ENCODE measurements at regions not wholly inside any gene's neighbourhood (a gene's known extent, or its start where the extent isn't known, plus 50 kb on each side); places are given as distances from the start of the nearest gene placed in this dataset.
A peak's percentile ranks its signal among the peaks of the same experiment; 100 is the strongest.

GRCh38 chr9:90099262-90099963 lies 494.6 kb downstream of the GADD45G start:
- intact Hi-C loops (cut with micrococcal nuclease), result no loop called here
- ATAC-seq (ENCODE audit: low read depth) (no peak), DNase-seq (no peak)
- TF ChIP-seq CTCF (IDR thresholded peaks at IDR 0.05), result no peak
- Mint-ChIP-seq H3K4me1 (peaks cover 6% of the 10 kb centered on the region), H3K36me3 (ENCODE audit: low read depth) (no peaks in the 10 kb centered on the region), H3K27me3 (no peaks in the 10 kb centered on the region), H3K27ac (no peak overlapping the region), H3K4me3 (no peak overlapping the region), H3K9me3 (no peaks in the 10 kb centered on the region)
- ChIA-PET CTCF (interaction anchor here (0.6 to 5.1 kb wide), 10 partner anchors 28 to 535 kb away, joined by 3 to 166 read pairs (median 4); partner anchors contain the start of gene GADD45G), POLR2A (interaction anchor here (1.4 kb wide), 1 partner anchor 494 kb away, joined by 5 read pairs; the partner anchor contains the start of gene GADD45G)

GRCh38 chr9:90100014-90100413 lies 495.2 kb downstream of the GADD45G start:
- H3K27ac Mint-ChIP-seq, result no peak overlapping the region
- no peak overlapping the region for H3K4me3 Mint-ChIP-seq
- no peak for ATAC-seq (ENCODE audit: low read depth)
- CTCF ChIA-PET, result interaction anchor here (0.6 to 5.1 kb wide), 11 partner anchors 29 to 536 kb away, joined by 3 to 166 read pairs (median 3); partner anchors contain the start of gene GADD45G
- intact Hi-C loops (cut with micrococcal nuclease), result no loop called here
- H3K9me3 Mint-ChIP-seq, result no peaks in the 10 kb centered on the region
- TF ChIP-seq CTCF (IDR thresholded peaks at IDR 0.05), result no peak
- POLR2A ChIA-PET, result interaction anchor here (1.4 kb wide), 1 partner anchor 495 kb away, joined by 5 read pairs; the partner anchor contains the start of gene GADD45G
- H3K4me1 Mint-ChIP-seq, result peaks cover 6% of the 10 kb centered on the region
- no peaks in the 10 kb centered on the region for H3K27me3 Mint-ChIP-seq
- H3K36me3 Mint-ChIP-seq (ENCODE audit: low read depth), result no peaks in the 10 kb centered on the region
- DNase-seq, result no peak

GRCh38 chr9:90102292-90102901 lies 497.6 kb downstream of the GADD45G start:
- ChIA-PET POLR2A (interaction anchor here (0.6 to 1.9 kb wide), 4 partner anchors 161 to 505 kb away, joined by 3 to 7 read pairs (median 4); partner anchors contain the start of gene GADD45G), CTCF (interaction anchor here (0.6 to 5.1 kb wide), 7 partner anchors 323 to 527 kb away, joined by 3 to 166 read pairs (median 6); partner anchors contain the start of gene GADD45G)
- TF ChIP-seq CTCF (IDR thresholded peaks at IDR 0.05), result peak; percentile 73
- Mint-ChIP-seq H3K4me3 (no peak overlapping the region), H3K27ac (no peak overlapping the region), H3K36me3 (ENCODE audit: low read depth) (no peaks in the 10 kb centered on the region), H3K4me1 (peaks cover 6% of the 10 kb centered on the region), H3K9me3 (no peaks in the 10 kb centered on the region), H3K27me3 (no peaks in the 10 kb centered on the region)
- intact Hi-C loops (cut with micrococcal nuclease), result loop anchor here (1.0 kb wide), 6 partner anchors 183 to 526 kb away; no protein-coding TSS in a partner anchor
- peak; percentile 56 for DNase-seq
- peak; percentile 100 for ATAC-seq (ENCODE audit: low read depth)

GRCh38 chr9:90103771-90104170 lies 499.0 kb downstream of the GADD45G start:
- Mint-ChIP-seq H3K9me3 (no peaks in the 10 kb centered on the region), H3K27me3 (no peaks in the 10 kb centered on the region), H3K4me3 (no peak overlapping the region), H3K27ac (no peak overlapping the region), H3K36me3 (ENCODE audit: low read depth) (no peaks in the 10 kb centered on the region), H3K4me1 (peaks cover 6% of the 10 kb centered on the region)
- ATAC-seq (ENCODE audit: low read depth), result no peak
- TF ChIP-seq CTCF (IDR thresholded peaks at IDR 0.05), result no peak
- no peak for DNase-seq
- ChIA-PET CTCF (interaction anchor here (2.6 to 5.1 kb wide), 3 partner anchors 502 to 509 kb away, joined by 19 to 166 read pairs (median 78); partner anchors contain the start of gene GADD45G), POLR2A (interaction anchor here (0.7 to 1.9 kb wide), 4 partner anchors 28 to 501 kb away, joined by 3 to 7 read pairs (median 6); partner anchors contain the start of gene GADD45G)
- intact Hi-C loops (cut with micrococcal nuclease), result loop anchor here (2.0 kb wide), 1 partner anchor 37 kb away; no protein-coding TSS in a partner anchor

All from activated B cell treated with CpG ODN at 0.5 μM for 24 hours (primary cell).